ENCODE measurements at regions not wholly inside any gene's neighbourhood (a gene's known extent, or its start where the extent isn't known, plus 50 kb on each side); places are given as distances from the start of the nearest gene placed in this dataset.

DNA sequence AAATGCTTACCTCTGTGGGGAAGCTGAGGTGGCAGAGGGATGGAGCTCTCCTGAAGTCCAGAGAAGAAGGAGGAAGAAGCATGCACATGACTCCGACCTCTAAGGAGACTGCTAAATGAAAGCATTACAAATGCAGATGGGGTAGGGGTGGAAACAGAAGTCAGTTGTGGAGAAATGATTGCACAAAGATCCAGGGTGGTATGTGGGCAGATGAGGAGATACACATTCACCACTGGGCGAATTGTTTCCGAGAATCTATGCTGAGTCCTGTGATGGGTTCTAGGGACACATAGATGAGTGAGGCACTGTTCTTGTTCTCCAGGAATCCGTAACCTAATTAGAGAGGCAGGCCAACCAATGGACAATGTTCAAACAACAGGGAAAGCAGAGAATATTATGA, 188.9 kb upstream of the ZBED5 start:
- H3K4me1 ChIP-seq: no peaks in the 10 kb centered on the region
- H3K9me3 ChIP-seq: no peaks in the 10 kb centered on the region
- H3K36me3 ChIP-seq: no peaks in the 10 kb centered on the region
- no peak for DNase-seq
- no peak overlapping the region for H3K4me3 ChIP-seq (ENCODE audit: low read depth, low read length)
- H3K27me3 ChIP-seq: no peaks in the 10 kb centered on the region
- TF ChIP-seq, protein P1, sequence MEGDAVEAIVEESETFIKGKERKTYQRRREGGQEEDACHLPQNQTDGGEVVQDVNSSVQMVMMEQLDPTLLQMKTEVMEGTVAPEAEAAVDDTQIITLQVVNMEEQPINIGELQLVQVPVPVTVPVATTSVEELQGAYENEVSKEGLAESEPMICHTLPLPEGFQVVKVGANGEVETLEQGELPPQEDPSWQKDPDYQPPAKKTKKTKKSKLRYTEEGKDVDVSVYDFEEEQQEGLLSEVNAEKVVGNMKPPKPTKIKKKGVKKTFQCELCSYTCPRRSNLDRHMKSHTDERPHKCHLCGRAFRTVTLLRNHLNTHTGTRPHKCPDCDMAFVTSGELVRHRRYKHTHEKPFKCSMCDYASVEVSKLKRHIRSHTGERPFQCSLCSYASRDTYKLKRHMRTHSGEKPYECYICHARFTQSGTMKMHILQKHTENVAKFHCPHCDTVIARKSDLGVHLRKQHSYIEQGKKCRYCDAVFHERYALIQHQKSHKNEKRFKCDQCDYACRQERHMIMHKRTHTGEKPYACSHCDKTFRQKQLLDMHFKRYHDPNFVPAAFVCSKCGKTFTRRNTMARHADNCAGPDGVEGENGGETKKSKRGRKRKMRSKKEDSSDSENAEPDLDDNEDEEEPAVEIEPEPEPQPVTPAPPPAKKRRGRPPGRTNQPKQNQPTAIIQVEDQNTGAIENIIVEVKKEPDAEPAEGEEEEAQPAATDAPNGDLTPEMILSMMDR (IDR thresholded peaks at IDR 0.05; ENCODE audit: low read depth, low read length): no peak

DNA sequence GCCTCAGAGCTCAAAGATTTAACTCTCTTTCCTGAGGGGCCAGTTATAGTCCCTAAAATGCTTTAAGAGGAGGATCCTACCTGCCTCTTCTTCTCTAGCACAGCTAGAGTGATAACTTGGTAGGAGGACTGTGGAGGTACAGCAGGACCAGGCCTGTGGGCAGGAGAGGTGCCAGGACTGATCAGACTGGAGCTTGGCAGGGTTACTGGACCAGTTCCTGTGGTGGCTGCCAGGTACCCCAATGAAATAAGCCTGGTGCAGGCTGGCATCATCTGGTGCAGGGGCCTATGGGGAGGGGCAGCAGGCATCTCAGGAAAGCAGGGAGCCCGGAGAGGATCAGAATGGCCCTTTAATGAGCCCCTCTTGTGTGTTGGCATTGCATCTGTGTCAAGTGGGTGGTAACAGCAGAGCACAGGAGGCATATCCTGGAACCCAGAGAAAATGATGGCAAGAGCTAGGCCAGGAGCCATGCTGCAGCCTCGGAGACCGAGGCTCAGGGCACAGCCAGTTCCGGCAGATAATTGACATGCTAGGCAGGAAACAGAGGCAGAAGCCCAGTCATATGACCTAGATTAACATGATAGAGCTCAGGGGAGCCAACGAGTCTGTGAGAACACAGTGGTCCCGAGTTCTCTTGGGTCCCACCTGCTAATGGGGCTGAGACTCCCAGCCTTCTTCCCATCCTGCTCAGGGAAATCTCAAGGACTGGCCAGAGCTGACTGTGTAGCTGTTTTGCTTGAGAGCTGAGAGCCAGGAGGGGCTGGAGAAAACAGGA, 187.5 kb upstream of the ZBED5 start:
- no peaks in the 10 kb centered on the region for H3K36me3 ChIP-seq
- H3K4me1 ChIP-seq: no peaks in the 10 kb centered on the region
- H3K4me3 ChIP-seq (ENCODE audit: low read depth, low read length): no peak overlapping the region
- no peaks in the 10 kb centered on the region for H3K9me3 ChIP-seq
- H3K27me3 ChIP-seq: no peaks in the 10 kb centered on the region
- DNase-seq: no peak
- TF ChIP-seq, protein P1 (IDR thresholded peaks at IDR 0.05; ENCODE audit: low read depth, low read length): no peak

DNA sequence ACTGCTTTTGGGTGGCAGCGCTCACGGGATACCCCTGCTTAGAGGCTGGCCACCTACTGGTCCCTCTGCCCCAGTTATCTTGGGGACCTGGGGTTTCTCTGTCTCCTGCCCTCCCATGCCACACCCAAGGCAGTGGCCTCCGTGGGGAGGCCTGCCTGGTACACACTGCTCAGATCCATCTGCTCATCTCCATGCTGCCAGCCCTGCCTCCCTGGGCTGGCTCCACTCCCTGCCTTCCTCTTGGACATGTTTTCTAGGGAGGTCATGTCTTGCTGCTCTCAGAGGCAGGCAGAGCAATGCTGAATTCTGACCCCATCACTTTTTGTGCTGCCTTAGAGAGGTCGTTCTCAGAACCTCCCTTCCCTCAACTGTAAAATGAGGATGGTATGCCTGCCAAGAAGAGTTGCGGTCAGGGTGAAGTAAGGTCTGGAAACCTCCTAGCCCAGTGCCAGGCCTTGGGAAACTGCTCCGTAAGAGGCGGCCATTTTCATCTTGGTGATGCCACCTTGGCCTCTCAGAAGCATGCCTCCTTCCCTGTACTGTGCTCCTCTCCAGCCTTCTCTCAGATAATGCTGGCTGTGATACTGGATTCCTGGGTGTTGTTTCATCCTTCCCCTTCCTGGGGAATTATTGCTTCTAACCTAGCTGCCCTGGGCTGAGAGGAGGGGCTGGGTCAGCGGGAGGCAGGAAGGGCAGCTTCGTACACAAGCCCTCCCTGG, 186.4 kb upstream of the ZBED5 start:
- Histone ChIP-seq H3K36me3 (no peaks in the 10 kb centered on the region), H3K4me3 (ENCODE audit: low read depth, low read length) (no peak overlapping the region), H3K27me3 (no peaks in the 10 kb centered on the region), H3K9me3 (no peaks in the 10 kb centered on the region), H3K4me1 (no peaks in the 10 kb centered on the region)
- no peak for DNase-seq
- TF ChIP-seq, protein P1 (IDR thresholded peaks at IDR 0.05; ENCODE audit: low read depth, low read length): no peak

DNA sequence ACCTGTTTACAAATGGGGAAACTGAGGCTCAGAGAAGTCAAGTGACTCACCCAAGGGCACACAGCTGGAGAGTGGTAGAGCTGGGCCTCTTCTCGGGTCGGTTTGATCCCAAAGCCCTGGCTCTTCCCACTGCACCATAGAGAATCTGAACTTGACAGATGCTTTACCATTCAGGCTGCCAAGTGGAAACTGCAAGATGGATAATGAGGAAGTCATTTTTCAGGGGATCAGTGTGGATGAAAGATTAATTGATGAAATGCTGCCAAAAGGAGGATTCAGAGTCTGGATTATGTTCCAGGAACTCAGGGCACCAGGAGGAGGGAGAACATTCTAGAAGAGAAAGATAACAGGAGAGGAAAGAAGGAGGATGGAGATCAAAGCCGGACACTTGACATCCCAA, 185.9 kb upstream of the ZBED5 start:
- Histone ChIP-seq H3K9me3 (no peaks in the 10 kb centered on the region), H3K36me3 (no peaks in the 10 kb centered on the region), H3K4me3 (ENCODE audit: low read depth, low read length) (no peak overlapping the region), H3K27me3 (no peaks in the 10 kb centered on the region), H3K4me1 (no peaks in the 10 kb centered on the region)
- TF ChIP-seq, protein P1 (IDR thresholded peaks at IDR 0.05; ENCODE audit: low read depth, low read length): no peak
- no peak for DNase-seq

DNA sequence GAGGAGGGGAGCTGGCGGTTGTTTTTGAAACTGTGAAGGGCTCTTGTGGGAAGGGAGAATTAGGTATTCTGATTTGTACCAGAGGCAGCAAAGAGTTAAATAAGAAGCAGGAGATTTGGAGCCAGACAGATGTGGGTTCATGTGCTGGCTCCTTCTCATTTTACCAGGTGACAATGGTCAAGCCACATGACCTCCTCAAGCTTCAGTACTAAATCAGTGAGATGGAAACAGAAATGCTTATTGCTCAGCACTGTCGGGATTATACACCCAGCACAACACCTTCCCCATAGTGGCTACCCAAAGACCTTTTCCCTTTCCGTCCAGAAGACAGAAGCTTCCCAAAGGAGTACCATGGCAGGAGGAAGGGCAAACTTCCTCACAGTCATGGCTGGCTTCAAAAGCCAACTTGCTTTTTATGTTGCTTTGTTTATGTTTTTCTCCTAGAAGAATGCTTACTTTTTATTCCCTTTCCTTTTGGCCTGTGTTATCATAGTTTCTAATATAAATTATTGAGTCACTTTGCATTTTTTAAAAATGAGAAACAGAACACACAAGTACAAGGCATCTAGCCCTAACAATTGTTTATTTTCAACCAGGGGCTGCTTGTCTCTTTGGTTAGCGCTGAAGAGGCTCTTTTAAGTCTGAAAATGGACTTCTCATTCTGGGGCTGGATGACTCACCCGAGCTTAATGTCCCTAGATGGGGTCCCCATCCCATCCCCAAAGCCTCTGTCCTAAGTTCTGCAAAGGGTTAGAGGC, 181.5 kb upstream of the ZBED5 start:
- Histone ChIP-seq H3K36me3 (no peaks in the 10 kb centered on the region), H3K4me3 (ENCODE audit: low read depth, low read length) (no peak overlapping the region), H3K27me3 (no peaks in the 10 kb centered on the region), H3K4me1 (no peaks in the 10 kb centered on the region), H3K9me3 (no peaks in the 10 kb centered on the region)
- TF ChIP-seq, protein P1 (IDR thresholded peaks at IDR 0.05; ENCODE audit: low read depth, low read length): no peak
- DNase-seq: no peak
